Common myeloid progenitor, CD34-positive (primary cell): ENCODE measurements at regions not wholly inside any gene's neighbourhood (a gene's known extent, or its start where the extent isn't known, plus 50 kb on each side); places are given as distances from the start of the nearest gene placed in this dataset.

ENCODE experiments used
- CTCF ChIA-PET: fragments of 350-600 bp; sonication (Branson Sonifier 250); formaldehyde crosslinking; loops from one replicate; lab custom pipeline; 2021; ENCODE audit warnings: antibody characterized with exemption; lab: Charles Lee
- POLR2A ChIA-PET: fragments of 350-600 bp; sonication (Branson Sonifier 250); formaldehyde crosslinking; loops from one replicate; lab custom pipeline; 2021; ENCODE audit warnings: antibody characterized with exemption; lab: Charles Lee
- DNase-seq, 3 donors: peaks; one replicate each; pipeline versions ENCODE4 v3.0.0 to v3.0.0-alpha.2; 2013
- H3K27ac ChIP-seq, 2 experiments: 1 replicate in 1 of 2; 2 replicates in 1 of 2; pipeline ENCODE4 v1.7.0; 2013; ENCODE audit warnings: inconsistent platforms in 2 of 2, low read length in 2 of 2, mild to moderate bottlenecking in 2 of 2, low read depth in 1 of 2, moderate library complexity in 1 of 2; ENCODE audit not compliant: severe bottlenecking in 2 of 2, insufficient read depth in 1 of 2, poor library complexity in 1 of 2
- H3K27me3 ChIP-seq, 5 experiments: replicated peaks in 2 of 5; 1 replicate in 3 of 5; 2 replicates in 2 of 5; pipeline versions ENCODE4 v1.6.1 to v1.7.0; 2013; ENCODE audit warnings: low read length in 4 of 5, mild to moderate bottlenecking in 2 of 5, moderate library complexity in 2 of 5, inconsistent platforms in 1 of 5; ENCODE audit not compliant: insufficient read depth in 5 of 5, control insufficient read depth in 4 of 5
- H3K36me3 ChIP-seq, 4 experiments: 1 replicate in 2 of 4; 2 replicates in 2 of 4; pipeline versions ENCODE4 v1.6.1 to v1.7.0; 2013; ENCODE audit warnings: low read length in 3 of 4, control low read depth in 1 of 4, mild to moderate bottlenecking in 1 of 4; ENCODE audit not compliant: control insufficient read depth in 4 of 4, insufficient read depth in 4 of 4
- H3K4me1 ChIP-seq, 4 experiments: 1 replicate in 3 of 4; 2 replicates in 1 of 4; pipeline versions ENCODE4 v1.6.1 to v1.7.1; 2013; ENCODE audit warnings: low read length in 3 of 4, mild to moderate bottlenecking in 3 of 4, control low read depth in 1 of 4, inconsistent platforms in 1 of 4, moderate library complexity in 1 of 4; ENCODE audit not compliant: control insufficient read depth in 4 of 4, insufficient read depth in 4 of 4; ENCODE audit errors: control extremely low read depth in 1 of 4
- H3K4me3 ChIP-seq, 7 experiments: 1 replicate in 4 of 7; 2 replicates in 3 of 7; pipeline versions ENCODE4 v1.5.1 to v1.7.0; 2013; ENCODE audit warnings: mild to moderate bottlenecking in 7 of 7, low read length in 6 of 7, moderate library complexity in 6 of 7, inconsistent platforms in 2 of 7, low read depth in 2 of 7, control low read depth in 1 of 7; ENCODE audit not compliant: insufficient read depth in 4 of 7, control insufficient read depth in 1 of 7; ENCODE audit errors: extremely low read depth in 1 of 7
- H3K9me3 ChIP-seq, 5 experiments: 1 replicate in 4 of 5; 2 replicates in 1 of 5; pipeline versions ENCODE4 v1.6.1 to v1.7.1; 2013; ENCODE audit warnings: low read length in 4 of 5, mild to moderate bottlenecking in 2 of 5, inconsistent platforms in 1 of 5, low read depth in 1 of 5, moderate library complexity in 1 of 5; ENCODE audit not compliant: control insufficient read depth in 4 of 5, insufficient read depth in 2 of 5; ENCODE audit errors: control extremely low read depth in 1 of 5
- WGBS: methylation state at CpG from one replicate; pipeline ENCODE4 v1.1.5; 2013; ENCODE audit not compliant: insufficient coverage; 5-methylcytosine and 5-hydroxymethylcytosine counted together

DNA sequence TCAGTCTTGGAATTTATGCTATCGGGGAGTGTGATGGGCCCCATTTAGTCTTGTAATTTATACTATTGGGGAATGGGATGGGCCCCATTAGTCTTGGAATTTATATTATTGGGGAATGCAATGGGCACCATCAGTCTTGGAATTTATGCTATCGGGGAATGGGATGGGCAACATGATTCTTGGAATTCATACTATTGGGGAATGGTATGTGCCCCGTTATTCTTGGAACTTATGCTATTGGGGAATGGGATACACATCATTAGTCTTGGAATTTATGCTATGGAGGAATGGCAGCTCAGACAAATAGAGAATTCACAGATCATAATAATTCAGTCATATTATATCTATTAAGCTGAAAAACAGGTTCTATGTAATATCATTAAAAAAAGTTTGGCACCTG lies 300.3 kb downstream of the SMOC2 start:
- no peak for DNase-seq
- no peaks in the 10 kb centered on the region for H3K27me3 ChIP-seq
- peaks cover 0 to 6% (median 3%) of the 10 kb centered on the region in 5 experiments for H3K9me3 ChIP-seq
- ChIA-PET CTCF (no interaction called here), POLR2A (no interaction called here)
- WGBS: 100% methylated on average over 1 of the region's 3 CpGs
- H3K36me3 ChIP-seq: no peaks in the 10 kb centered on the region
- H3K27ac ChIP-seq: no peak overlapping the region
- H3K4me1 ChIP-seq: no peaks in the 10 kb centered on the region
- H3K4me3 ChIP-seq: no peak overlapping the region

GRCh38 chr6:168739381-168739780 lies 298.4 kb downstream of the SMOC2 start:
- ChIA-PET POLR2A (no interaction called here), CTCF (no interaction called here)
- no peaks in the 10 kb centered on the region for H3K4me1 ChIP-seq
- no peak overlapping the region for H3K27ac ChIP-seq
- peaks cover 0 to 6% (median 3%) of the 10 kb centered on the region in 5 experiments for H3K9me3 ChIP-seq
- peaks cover 0 to 2% (median 0%) of the 10 kb centered on the region in 5 experiments for H3K27me3 ChIP-seq
- no peak overlapping the region for H3K4me3 ChIP-seq
- no peaks in the 10 kb centered on the region for H3K36me3 ChIP-seq
- no CpG with 5 or more reads among the region's 2 CpGs for WGBS
- no peak for DNase-seq

DNA sequence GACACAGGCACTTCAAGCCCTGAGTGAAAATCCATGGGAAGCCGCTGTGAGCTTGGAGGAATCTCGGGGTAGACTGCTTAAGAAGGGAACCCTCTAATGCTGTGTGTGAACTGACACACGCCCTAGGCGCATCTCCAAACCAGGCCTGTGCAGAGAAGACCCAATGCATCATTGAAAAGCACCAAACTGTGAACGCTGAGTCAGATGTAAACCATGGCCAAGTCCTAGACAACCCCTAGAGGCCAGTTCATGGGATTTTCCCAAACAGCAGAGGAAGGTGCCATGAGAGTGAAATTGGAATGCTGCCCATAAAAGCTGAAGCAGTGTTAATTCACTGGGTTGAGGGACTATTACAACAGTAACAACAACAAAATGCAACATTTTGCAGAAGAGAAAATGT lies 296.5 kb downstream of the SMOC2 start:
- CTCF ChIA-PET: no interaction called here

DNA sequence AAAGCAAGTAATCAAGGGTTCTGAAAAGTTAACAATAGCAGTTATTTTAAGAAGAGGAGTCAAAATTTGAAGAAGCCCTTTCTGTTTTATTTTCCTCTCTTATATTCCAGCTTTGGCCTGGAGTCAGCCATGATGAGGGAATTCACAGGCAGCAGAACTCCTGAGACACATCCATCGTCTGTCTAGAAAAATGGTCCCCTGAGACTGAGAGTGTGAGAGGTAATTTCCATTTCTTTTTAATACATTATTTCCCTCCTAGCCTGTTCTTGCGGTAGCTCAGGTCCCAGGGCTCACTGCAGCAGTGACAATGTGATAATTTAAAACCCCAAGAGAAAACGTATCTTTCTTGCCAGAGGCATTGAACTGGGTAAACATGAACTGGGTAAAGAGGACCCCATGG lies 296.0 kb downstream of the SMOC2 start:
- H3K36me3 ChIP-seq: no peaks in the 10 kb centered on the region
- no peak overlapping the region for H3K27ac ChIP-seq
- no peaks in the 10 kb centered on the region for H3K4me1 ChIP-seq
- CTCF ChIA-PET: no interaction called here
- WGBS: 86% methylated on average over 1 of the region's 3 CpGs
- no peak overlapping the region for H3K4me3 ChIP-seq
- no peak for DNase-seq
- H3K9me3 ChIP-seq: peaks cover 0 to 6% (median 3%) of the 10 kb centered on the region in 5 experiments
- POLR2A ChIA-PET: no interaction called here
- H3K27me3 ChIP-seq: peaks cover 0 to 2% (median 0%) of the 10 kb centered on the region in 5 experiments

More for the DNA sequence above, 296.5 kb downstream of the SMOC2 start:
- no peaks in the 10 kb centered on the region for H3K4me1 ChIP-seq
- H3K4me3 ChIP-seq: no peak overlapping the region
- no peaks in the 10 kb centered on the region for H3K36me3 ChIP-seq
- peaks cover 0 to 2% (median 0%) of the 10 kb centered on the region in 5 experiments for H3K27me3 ChIP-seq
- POLR2A ChIA-PET: no interaction called here
- no peak for DNase-seq
- H3K27ac ChIP-seq: no peak overlapping the region
- WGBS: 98% methylated on average over 5 of the region's 5 CpGs
- H3K9me3 ChIP-seq: peaks cover 0 to 6% (median 3%) of the 10 kb centered on the region in 5 experiments

DNA sequence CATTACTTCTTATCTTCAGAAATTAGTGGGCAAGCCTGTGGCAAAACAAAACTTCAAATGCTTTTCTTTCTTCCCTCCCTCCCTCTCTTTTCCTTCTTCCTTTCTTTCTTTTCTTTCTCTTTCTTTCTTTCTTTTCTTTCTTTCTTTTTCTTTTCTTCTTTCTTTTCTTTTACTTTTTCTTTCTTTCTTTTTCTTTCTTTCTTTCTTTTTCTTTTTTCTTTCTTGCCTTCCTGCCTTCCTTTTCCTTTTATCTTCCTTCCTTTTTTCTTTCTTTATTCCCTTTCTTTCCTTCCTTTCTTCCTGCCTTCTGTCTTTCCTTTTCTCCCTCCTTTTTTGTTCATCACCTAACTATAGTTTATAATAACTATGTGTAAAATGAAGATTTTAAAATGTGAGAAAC lies 295.1 kb downstream of the SMOC2 start:
- ChIA-PET CTCF (no interaction called here), POLR2A (no interaction called here)
- no peak for DNase-seq
- H3K9me3 ChIP-seq: peaks cover 0 to 6% (median 3%) of the 10 kb centered on the region in 5 experiments
- no peak overlapping the region for H3K4me3 ChIP-seq
- peaks cover 0 to 2% (median 0%) of the 10 kb centered on the region in 5 experiments for H3K27me3 ChIP-seq
- H3K36me3 ChIP-seq: no peaks in the 10 kb centered on the region
- no peak overlapping the region for H3K27ac ChIP-seq
- H3K4me1 ChIP-seq: no peaks in the 10 kb centered on the region

GRCh38 chr6:168735268-168735949 lies 294.4 kb downstream of the SMOC2 start:
- Histone ChIP-seq H3K27me3 (peaks cover 0 to 2% (median 0%) of the 10 kb centered on the region in 5 experiments), H3K9me3 (peaks cover 0 to 6% (median 1%) of the 10 kb centered on the region in 5 experiments), H3K36me3 (no peaks in the 10 kb centered on the region), H3K4me3 (no peak overlapping the region), H3K4me1 (no peaks in the 10 kb centered on the region), H3K27ac (no peak overlapping the region)
- DNase-seq: no peak
- 76% methylated on average over 5 of the region's 6 CpGs for WGBS
- POLR2A ChIA-PET: no interaction called here
- CTCF ChIA-PET: no interaction called here

DNA sequence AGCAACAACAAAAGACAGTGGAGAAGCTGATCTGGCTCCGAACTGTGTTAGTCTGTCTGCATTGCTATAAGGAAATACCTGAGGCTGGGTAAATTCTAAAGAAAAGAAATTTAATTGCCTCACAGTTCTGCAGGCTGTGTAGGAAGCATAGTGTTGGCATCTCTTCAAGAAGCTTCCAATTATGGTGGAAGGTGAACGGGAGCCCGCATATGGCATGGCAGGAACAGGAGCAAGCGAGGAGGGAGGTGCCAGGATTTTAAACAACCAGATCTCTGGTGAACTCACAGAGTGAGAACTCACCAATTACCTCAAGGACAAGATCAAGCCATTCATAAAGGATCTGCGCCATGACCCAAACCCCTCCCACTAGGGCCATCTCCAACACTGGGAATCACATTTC lies 293.5 kb downstream of the SMOC2 start:
- ChIA-PET CTCF (no interaction called here), POLR2A (no interaction called here)
- 93% methylated on average over 3 of the region's 5 CpGs for WGBS
- no peak for DNase-seq
- peaks cover 0 to 2% (median 0%) of the 10 kb centered on the region in 5 experiments for H3K27me3 ChIP-seq
- no peak overlapping the region for H3K27ac ChIP-seq
- no peaks in the 10 kb centered on the region for H3K4me1 ChIP-seq
- peaks cover 0 to 6% (median 0%) of the 10 kb centered on the region in 5 experiments for H3K9me3 ChIP-seq
- no peak overlapping the region for H3K4me3 ChIP-seq
- H3K36me3 ChIP-seq: no peaks in the 10 kb centered on the region
